ENCODE measurements at regions not wholly inside any gene's neighbourhood (a gene's known extent, or its start where the extent isn't known, plus 50 kb on each side); places are given as distances from the start of the nearest gene placed in this dataset.

GRCh38 chr13:109869312-109870237 lies 83.2 kb upstream of the IRS2 start:
- H3K4me3 ChIP-seq = peak overlapping the region in 3 of 8 donors; percentile 26 to 52 (median 28)
- 32 to 59% (median 49%) methylated on average over 43 of the region's 43 CpGs for WGBS, 5 donors
- peaks cover 0 to 25% (median 6%) of the 10 kb centered on the region in 6 donors for H3K4me1 ChIP-seq
- peaks cover 0 to 51% (median 0%) of the 10 kb centered on the region in 7 donors for H3K27me3 ChIP-seq (replicated peaks in 1 of 7)
- H3K36me3 ChIP-seq = no peaks in the 10 kb centered on the region
- intact Hi-C loops (cut with DNase I; ENCODE audit: low total_unique reads) = no loop called here
- peak; percentile 76 for DNase-seq
- peak overlapping the region in 3 of 8 donors; percentile 22 to 54 (median 40) for H3K27ac ChIP-seq
- TF ChIP-seq POLR2AphosphoS5 (IDR thresholded peaks at IDR 0.05) = peak in 2 of 3 donors; percentile 34 to 49
- no peak for TF ChIP-seq POLR2A (IDR thresholded peaks at IDR 0.05)
- no peaks in the 10 kb centered on the region for H3K9me3 ChIP-seq

- no peaks in the 10 kb centered on the region for H3K9me3 ChIP-seq
- H3K4me3 ChIP-seq = no peak overlapping the region
- peaks cover 0 to 53% (median 0%) of the 10 kb centered on the region in 7 donors for H3K27me3 ChIP-seq (replicated peaks in 1 of 7)
- intact Hi-C loops (cut with DNase I; ENCODE audit: low total_unique reads) = no loop called here
- 60 to 70% (median 65%) methylated on average over 3 of the region's 3 CpGs for WGBS, 5 donors
- no peak for TF ChIP-seq POLR2A (IDR thresholded peaks at IDR 0.05)
- no peak for TF ChIP-seq CTCF (IDR thresholded peaks at IDR 0.05 in 8 of 11, conservative IDR thresholded peaks at IDR 0.05 in 3 of 11)
- no peak for TF ChIP-seq POLR2AphosphoS5 (IDR thresholded peaks at IDR 0.05)
- no peaks in the 10 kb centered on the region for H3K36me3 ChIP-seq
- peak overlapping the region in 2 of 8 donors; percentile 22 to 54 for H3K27ac ChIP-seq
- DNase-seq = no peak
- peaks cover 0 to 25% (median 6%) of the 10 kb centered on the region in 6 donors for H3K4me1 ChIP-seq
Observed at GRCh38 chr13:109868578-109869311, 82.4 kb upstream of the IRS2 start.

GRCh38 chr13:109867766-109868165 lies 81.4 kb upstream of the IRS2 start:
- no peaks in the 10 kb centered on the region for H3K9me3 ChIP-seq
- no peak overlapping the region for H3K4me3 ChIP-seq
- peaks cover 0 to 25% (median 6%) of the 10 kb centered on the region in 6 donors for H3K4me1 ChIP-seq
- intact Hi-C loops (cut with DNase I; ENCODE audit: low total_unique reads) = no loop called here
- no peaks in the 10 kb centered on the region for H3K36me3 ChIP-seq
- no peak for TF ChIP-seq POLR2A (IDR thresholded peaks at IDR 0.05)
- no peak for TF ChIP-seq CTCF (IDR thresholded peaks at IDR 0.05 in 8 of 11, conservative IDR thresholded peaks at IDR 0.05 in 3 of 11)
- TF ChIP-seq POLR2AphosphoS5 (IDR thresholded peaks at IDR 0.05) = no peak
- 57 to 71% (median 64%) methylated on average over 2 of the region's 2 CpGs for WGBS, 5 donors
- no peak overlapping the region for H3K27ac ChIP-seq
- no peak for DNase-seq
- H3K27me3 ChIP-seq (replicated peaks in 1 of 7) = peaks cover 0 to 55% (median 0%) of the 10 kb centered on the region in 7 donors

- Histone ChIP-seq H3K36me3 (no peaks in the 10 kb centered on the region), H3K4me3 (no peak overlapping the region), H3K9me3 (no peaks in the 10 kb centered on the region), H3K4me1 (peaks cover 0 to 6% (median 0%) of the 10 kb centered on the region in 6 donors), H3K27me3 (replicated peaks in 1 of 7) (peaks cover 0 to 62% (median 0%) of the 10 kb centered on the region in 7 donors), H3K27ac (no peak overlapping the region)
- WGBS, 5 donors = 18 to 35% (median 27%) methylated on average over 2 of the region's 2 CpGs
- intact Hi-C loops (cut with DNase I; ENCODE audit: low total_unique reads) = no loop called here
- TF ChIP-seq CTCF (IDR thresholded peaks at IDR 0.05 in 8 of 11, conservative IDR thresholded peaks at IDR 0.05 in 3 of 11) (no peak), POLR2A (IDR thresholded peaks at IDR 0.05) (no peak), POLR2AphosphoS5 (IDR thresholded peaks at IDR 0.05) (no peak)
- DNase-seq = no peak
Observed at GRCh38 chr13:109862627-109863026, 76.2 kb upstream of the IRS2 start.
